CD4-positive, alpha-beta T cell treated with Interleukin-4 for 1 hour (primary cell): ENCODE measurements at regions not wholly inside any gene's neighbourhood (a gene's known extent, or its start where the extent isn't known, plus 50 kb on each side); places are given as distances from the start of the nearest gene placed in this dataset.

ENCODE experiments used
- DNase-seq, 2 donors: peaks; one replicate each; pipeline ENCODE4 v3.0.0-alpha.2; 2020 to 2022

DNA sequence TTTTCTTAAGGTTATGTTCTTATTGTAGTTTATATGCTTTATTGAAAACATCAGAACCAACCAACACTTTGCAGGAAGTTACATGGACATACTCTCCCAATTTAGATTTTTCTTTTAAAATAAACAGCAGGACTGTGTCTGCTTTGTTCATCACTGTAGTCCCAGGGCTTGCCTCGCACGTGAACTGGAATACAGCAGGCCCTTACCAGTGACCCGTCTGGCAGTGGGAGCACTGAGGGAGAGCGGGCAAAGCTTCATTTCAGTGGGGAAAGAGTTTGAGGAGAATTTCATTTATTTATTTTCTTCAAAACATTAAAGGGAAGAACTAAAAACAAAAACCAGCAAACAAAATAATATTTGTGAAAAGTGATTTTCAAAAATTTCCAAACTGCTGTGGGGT lies 230.8 kb downstream of the PAX1 start:
- no peak for DNase-seq

DNA sequence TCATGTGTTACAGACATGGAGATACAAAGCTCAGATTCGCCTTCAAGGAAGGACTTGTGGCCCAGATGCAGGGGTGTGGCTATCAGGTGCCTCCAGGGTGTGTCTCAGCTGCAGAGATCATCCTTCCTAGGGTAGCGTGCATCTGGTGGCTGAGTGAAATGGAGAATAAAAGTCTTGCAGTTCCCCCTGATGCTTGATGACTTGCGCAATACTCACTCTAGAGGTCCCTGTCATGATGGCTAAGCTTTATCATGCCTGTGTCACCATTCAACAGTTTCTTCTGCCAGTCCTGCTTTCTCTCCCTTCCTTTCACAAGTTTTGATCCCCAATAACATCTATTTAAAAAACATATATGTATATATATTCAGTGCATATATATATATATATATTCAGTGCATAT lies 228.1 kb downstream of the PAX1 start:
- no peak for DNase-seq

DNA sequence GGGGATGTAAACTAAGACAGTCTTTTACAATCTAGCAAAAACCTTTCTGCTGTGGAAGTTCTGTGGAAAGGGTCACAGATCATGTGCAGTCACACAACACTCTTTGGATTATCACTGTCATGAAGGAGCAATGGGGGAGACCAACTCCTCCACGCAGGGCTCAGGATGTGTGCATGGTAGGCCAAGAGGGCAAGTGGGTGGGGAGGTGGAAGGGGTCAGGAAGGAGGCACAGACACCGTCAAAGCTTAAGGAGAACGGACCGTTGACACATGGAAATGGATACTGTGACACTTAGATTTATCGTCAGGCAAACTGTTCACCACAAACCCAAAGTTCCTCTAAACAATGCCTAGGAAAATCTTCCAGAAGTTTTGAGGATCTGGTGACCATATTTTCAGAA lies 215.8 kb downstream of the PAX1 start:
- DNase-seq, result no peak

DNA sequence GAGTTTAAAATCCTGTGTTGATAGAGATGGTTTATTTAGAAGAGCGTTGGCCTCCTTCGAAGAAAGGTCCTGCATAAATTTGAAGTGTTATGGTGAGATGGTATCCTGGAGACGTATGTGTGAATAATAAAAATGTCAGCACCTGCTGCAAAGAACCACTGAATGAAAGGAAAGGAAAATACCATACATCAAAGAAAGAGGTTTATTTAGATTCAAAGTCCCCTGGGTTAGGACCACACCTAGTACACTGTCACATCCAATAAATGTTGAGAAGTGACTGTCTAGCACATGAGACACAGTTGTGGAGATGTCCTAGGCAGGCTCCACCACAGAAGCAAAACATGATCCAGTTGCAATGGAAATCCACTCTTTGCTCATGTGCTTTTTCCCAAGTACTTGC lies 214.7 kb downstream of the PAX1 start:
- DNase-seq, result no peak

DNA sequence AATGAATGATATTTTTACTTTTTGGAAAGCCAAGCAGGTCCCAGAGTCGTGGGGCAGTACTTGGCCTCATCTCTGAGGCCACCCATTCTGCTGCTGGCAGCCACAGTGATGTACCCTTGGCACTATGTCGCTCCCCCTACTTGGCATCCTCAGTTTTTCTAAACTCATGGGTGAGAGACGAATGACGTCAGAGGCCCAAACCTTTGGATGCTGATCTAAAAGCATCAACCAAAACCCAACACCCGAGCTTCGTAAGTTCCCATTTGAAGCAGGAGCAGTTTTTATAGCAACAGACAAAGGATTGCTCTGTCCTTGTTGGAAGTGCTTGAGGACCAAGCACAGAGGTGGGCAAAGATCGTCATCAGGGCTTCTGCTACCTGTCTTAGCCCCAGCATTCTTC lies 212.9 kb downstream of the PAX1 start:
- DNase-seq, result no peak

DNA sequence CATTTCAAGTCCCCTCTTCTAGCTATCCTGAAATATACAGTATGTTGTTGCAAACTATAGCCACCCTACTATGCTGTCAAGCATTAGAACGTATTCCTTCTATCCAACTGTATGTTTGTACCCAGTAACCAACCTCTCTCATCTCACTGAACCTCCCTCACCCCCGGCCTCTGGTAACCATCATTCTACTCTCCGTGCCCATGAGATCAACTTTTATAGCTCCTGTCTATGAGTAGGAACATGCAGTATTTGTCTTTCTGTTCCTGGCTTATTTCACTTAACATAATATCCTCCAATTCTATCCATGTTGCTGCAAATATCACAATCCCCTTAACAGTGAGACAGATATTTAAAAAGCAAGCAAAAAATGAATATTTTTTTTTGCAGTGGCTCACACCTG lies 196.9 kb downstream of the PAX1 start:
- DNase-seq, result no peak

DNA sequence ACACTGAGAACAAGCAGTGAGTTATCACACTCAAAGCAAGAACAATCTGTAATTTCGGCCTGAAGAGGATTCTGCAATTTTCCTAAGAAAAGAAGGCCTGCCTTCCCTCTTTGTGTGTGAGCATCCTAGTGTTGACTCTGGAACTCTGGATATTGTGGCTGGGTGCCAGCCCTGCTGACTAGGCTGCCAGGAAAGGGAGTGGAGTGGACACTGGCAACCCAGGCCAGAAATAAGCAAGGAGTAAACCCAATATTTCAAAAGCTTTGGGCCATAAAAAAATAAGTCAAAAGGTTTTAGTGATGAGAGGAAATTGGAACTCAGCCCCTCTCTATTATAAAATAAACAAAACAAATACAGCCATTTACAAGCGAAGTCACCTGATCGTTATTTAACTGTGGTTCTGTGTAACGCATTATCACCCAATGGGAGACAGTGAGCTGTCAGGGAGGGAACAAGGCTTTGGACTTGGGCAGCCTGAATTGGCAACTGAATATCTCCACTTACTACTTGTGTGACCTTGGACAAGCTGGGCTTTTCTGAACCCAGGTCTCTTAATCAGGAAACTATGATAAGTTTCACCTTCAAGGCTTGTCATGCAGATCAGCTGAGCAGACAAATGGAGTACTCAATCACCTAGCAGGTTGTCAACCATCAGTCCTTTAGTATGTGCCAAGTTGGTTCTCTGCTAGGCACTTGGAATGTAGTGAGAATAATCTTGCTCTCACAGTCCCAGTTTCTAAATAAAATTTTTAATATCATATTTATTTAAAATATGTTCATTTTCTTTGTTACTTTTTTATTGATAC lies 196.2 kb downstream of the PAX1 start:
- no peak for DNase-seq

DNA sequence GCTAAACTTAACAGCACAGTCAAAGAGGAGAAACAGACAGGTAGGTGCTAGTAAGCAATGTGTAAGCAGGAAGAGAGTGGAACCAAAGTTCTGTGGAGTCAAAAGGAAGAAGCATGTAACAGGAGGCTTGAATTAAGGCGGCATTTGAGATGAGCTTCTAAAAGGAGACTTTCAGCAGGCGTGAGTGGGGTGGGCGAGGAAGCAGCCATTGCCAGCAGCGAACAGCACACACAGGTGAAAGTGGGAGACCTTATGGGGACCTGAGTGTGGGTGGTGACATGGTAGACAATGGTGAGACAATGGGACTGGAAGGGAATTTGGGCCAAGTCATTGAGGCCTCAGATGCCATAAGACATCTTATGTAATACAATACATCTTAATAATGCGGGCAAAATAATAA lies 195.0 kb downstream of the PAX1 start:
- no peak for DNase-seq

DNA sequence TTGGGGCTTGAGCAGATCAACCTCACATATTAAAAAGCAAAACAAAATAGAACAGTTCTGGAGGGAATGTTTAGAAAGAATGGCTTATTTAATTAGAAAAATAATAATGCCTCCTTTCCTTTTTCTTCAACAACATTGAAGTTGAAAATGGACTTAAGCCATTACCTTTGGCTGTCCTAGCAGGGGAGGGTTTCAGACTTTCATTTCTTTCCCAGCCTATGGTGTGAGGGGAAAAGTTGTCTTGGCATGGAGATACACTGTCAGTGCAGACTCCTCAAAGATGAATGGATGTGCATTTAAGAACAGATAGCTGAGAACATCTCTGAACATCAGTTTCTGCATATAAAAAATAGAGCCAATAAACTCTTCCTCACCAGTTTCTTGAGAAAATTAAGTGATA lies 169.5 kb downstream of the PAX1 start:
- no peak for DNase-seq

DNA sequence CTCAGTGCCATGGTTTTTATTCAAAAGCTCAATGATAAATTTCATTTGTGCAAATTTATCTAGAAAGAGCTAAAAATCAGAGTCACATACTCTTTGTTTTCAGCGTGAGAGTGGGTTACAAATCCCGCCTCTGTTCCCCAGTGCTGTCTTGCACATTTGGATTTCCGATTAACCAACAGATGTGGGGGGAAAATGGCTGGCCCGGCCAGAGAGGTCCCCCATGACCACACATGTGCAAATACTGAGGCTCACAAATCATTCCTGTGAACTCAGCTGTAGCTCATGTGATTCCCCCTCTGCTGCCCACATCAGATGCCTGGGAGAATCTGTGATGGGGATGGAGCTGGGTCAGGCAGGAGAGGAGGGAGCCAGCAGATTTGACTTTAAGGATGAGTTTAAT lies 168.7 kb downstream of the PAX1 start:
- no peak for DNase-seq

DNA sequence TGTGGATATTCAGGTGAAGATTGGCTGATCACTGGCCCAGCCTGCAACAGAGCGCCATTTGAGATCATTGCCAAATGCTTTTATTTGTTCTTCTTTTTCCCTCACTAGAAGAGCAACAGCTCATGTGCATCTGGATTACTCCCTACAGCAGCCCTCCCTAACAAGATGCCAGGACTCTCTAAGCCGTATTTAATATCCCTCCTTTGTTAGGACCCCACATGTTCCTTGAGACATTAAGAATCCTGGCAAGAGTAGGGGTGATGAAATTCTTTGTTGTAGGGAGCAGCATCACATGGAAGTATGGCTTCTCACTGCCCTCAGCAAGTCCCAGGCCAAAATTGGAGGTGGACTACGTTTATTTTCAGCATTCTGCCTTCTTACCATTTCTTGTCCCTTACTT lies 167.8 kb downstream of the PAX1 start:
- DNase-seq, result no peak

DNA sequence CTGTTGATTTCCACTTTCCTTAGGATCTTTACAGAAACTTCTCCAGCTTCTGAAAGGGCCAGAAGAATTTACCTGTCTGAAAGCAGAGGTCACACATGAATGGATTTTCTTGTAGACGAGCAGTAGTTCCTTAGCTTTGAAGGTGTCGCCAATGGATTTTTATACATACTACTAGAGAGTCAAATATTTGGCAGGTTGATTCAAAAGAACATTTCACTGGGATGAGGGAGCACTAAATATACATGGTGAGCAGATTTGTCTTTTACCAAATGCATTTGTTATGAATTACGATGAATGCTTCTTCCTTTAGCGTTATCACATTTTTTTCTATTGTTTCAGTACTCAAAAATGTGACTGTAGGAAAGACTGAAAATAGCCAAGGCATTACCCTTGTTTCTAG lies 162.3 kb downstream of the PAX1 start:
- DNase-seq, result no peak

DNA sequence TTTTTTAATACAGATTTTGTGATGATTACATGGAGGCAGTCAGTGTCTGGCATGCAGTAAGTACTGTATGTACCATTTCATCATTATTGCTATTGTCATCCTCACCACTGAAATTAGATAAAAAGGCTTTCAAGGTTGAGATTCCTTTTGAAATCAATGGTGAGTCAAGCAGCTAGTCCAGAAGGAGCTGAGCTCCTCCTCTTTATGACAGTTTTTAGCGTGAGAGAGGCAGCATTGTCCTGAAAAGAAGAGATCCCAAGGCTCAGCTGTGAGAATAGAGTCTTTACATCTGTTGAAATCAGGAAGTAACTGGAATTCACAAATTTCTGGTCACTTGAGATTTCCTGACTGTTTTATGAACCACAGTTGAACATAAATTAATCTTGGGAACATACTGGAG lies 161.9 kb downstream of the PAX1 start:
- DNase-seq, result no peak

DNA sequence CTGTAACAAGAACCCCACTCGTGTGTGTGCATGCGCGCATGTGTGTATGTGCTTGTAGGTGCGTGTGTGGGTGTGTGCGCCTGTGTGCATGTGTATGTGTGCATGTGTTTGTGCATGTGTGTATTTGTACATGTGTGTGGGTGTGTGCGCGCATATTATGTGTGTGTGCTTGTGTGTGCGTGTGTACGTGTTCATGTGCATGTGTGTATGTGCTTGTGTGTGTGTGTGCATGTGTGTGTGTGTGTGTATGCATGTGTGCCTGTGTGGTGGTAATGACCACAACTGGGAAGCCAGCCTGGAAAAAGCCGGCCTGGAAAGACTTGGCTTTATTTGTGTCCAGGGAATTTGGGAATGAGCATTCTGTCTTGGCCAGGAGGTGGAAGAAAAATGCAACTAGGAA lies 157.5 kb downstream of the PAX1 start:
- no peak for DNase-seq

DNA sequence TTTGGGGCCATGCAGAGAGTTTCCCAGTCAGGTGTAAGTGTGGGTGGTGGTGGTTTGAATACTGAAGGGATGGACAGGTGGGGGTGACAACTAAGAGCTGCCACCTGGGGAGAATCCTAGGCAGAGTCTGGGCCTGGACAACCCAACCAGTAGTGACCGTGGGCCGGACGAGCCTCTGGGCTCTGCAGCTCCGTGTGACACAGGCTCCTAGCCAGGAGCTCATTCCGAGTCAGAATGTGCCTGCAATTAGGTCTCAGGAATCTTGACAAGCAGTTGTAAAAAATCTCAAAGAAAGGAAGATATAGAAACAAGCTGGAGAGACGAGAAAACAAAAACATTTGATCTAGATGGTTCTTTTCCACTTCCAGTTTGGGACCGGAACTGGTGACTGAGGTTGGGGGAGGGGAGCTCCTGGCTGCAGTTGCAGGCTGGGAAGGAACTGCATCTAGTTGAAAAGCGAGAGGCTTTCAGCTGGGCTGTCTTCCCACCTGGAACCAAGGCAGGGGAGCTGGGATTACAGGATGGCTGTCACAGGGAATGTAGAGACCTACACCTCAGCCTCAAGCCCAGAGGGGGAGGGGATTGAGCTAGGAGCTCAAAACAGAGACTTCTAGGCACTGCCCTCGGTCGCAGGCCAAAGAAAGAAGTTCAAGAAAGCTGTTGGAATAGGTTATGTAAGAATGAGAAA lies 156.9 kb downstream of the PAX1 start:
- no peak for DNase-seq

DNA sequence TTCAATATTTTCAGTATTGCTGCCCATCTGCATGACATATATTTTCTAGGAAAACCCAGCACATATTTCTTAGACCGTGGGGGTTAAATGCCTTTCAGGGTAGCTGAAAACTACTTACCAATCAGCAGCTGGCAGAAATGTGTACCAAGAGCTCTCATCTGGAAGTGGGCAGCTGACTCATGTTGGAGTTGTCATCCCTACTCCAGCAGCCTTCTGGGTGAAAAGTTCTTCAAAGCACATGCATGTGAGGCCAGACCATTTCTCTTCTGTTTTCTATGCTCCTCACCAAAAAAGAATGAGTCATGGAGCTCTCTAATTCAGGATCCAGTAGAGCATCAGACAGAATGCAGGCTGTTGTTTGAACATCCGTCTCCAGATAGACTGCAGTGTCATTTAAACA lies 135.5 kb downstream of the PAX1 start:
- no peak for DNase-seq

DNA sequence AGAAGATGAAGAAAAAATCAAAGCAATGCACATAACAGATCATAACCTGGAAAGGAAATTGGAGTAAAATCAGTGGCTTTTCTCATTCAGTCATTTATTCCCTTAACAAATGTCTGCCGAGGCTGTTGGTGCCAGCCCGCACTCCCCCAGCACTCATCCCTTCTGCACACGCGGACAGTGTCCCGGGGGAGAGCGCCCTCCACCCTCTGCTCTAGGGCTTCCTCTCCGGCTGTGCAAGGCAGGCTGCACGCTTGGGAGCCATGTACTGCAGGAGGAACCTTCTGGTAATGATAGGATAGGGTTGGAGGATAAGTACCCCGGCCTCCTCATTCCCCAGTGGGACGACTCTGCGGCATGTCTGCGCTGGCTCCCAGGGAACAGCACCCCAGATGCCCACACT lies 134.5 kb downstream of the PAX1 start:
- no peak for DNase-seq

DNA sequence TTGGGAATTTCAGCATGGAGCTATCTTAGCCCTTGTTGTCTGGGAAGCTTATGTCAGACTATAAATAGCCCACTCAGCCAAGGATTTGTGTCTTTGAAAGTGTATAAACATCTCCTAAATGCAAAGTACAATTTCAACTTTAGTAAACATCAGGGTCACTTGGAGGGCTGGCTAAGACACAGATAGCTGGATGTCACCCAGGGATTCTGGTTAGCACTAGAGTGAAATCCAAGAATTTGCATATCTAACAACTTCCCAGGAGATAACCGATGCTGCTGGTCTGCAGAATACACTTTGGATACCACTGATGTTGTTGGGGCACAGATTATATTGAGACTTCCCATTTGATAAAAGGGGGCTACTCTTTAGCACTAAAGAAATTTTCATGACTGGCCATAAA lies 130.9 kb downstream of the PAX1 start:
- DNase-seq, result no peak

DNA sequence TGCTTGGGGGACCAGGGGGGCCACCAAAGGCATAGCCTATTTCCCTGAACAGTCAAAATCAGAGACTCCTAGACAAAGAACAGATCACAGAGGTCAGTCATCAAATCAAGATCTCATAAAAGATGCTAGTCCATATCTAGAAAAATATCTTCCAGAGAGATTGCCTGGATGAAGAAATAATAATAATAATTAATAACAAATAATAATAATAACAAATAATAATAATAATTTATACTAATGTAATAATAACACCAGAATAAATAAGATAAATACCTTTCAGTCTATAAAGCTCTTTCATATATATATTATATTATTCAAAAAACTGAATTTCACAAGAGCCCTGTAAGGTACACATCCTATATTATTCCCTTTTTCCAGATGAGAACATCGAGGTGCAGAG lies 129.6 kb downstream of the PAX1 start:
- no peak for DNase-seq

DNA sequence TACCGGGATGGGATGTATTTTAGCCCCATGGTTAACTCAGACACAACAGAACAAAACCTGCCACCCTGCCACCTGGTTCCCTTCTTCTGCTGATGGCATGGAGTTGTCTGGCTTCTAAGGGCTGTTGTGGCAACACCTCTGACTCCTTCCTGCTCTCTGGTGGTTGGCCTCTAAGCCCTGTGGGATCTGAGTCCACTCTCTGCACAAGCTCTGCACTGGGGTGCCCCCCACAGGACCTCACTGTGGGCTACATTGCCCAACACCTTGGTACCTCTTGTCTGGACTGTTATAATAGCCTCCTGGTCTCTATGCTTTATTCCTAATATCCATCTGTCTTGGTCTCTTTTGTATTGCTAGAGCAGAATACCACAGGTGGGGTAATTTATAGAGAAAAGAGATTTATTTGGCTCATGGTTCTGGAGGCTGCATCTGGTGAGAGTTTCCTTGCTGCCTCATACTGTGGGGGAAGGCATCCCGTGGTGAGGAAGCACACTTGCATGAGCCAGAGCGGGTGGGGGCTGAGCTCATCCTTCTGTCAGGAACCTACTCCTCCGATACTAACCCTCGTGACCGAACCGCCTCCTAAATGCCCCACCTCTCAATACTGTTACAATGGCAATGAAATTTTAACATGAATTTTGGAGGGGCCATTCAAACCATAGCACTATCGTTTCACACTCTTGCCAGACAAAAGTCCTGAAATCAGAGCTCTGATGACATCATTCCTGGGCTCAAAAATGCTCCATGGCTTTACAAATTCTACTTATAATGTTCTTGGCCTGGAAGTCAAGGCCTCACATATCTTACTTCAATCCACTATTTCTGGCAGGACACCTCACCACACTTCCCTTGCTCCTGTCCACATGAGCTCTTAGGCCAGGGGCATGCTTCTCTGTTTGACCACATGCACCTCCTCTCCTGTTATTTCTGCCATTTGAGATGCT lies 127.2 kb downstream of the PAX1 start:
- no peak for DNase-seq

DNA sequence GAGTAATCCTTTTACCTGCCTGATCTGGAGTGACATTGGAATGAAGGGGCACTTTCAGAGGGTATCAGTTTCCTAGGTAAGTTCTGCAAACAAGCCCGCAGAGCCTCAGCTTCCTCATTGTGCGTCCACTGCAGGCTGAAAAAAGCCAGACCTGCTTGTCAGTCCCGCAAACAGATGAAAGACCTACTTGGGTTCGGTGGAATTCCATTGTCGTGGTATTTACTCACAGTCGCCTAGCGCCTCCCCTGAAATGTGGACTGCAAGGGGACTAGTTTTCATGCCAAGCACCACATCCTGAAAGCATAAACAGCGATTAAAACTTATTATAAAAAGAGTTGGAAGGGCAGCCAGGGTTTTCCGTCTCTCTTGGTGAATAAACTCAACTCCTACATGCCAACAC lies 121.5 kb downstream of the PAX1 start:
- DNase-seq, result no peak

DNA sequence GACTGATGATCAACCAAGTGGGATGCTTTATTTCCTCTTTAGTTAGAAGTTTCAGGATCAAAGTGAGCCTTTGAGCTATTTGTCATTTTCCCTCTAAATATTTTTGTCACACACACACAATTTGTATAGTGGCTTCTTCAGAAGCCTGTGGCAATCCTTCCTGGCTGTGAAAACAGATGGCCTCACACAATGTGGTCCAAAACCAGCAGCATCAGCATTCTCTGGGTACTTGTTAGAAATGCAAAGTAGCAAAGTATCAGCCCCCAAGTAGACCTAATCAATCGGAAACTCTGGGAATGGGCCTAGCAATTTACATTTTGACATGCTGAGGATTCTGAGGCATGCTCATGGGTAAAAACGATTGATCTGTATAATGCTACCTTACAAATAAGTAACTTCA lies 115.9 kb downstream of the PAX1 start:
- no peak for DNase-seq

DNA sequence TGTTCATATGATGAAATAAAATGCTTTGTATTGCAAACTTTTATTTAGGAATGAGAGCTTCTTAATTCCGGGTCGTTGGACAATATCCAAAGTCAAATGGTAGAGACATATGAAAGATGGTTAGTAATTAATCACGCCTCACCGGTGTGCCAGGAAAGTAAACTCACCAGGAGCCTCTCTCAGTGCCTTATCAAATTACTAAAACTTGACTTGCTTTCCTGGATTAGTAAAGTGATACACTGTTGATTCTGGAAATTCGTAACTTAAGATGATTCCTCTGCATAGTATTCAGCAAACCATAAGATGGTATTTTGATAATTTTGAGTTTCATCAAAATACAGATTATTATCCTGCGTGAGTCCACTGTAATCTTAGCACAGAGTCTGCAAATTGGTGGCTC lies 115.2 kb downstream of the PAX1 start:
- DNase-seq, result no peak

DNA sequence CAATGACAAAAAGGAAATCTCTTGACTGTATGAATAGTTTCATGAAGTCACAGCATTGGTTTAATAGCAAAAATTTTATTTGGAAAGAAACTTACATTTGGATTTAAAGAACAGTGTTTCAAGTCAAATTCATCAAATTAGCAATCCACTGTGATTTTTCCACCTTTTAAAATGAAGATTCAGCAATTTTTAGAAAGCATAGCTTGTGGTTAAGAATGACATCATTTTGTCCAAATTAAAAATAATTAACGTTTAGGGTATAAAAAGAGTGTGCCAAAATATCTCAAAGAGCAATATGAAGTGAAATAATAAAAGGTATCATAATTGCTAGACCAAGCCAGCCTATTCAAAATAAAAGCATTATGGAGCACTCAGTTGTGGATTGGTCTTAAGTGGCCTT lies 114.6 kb downstream of the PAX1 start:
- DNase-seq, result no peak
